Astrocyte of the spinal cord (primary cell): ENCODE measurements at regions not wholly inside any gene's neighbourhood (a gene's known extent, or its start where the extent isn't known, plus 50 kb on each side); places are given as distances from the start of the nearest gene placed in this dataset.
A peak's percentile ranks its signal among the peaks of the same experiment; 100 is the strongest.

Experiments
- DNase-seq: peaks from one replicate; pipeline ENCODE4 v3.0.0; 2011; ENCODE audit warnings: low read depth, low spot score
- H3K4me3 ChIP-seq: 2 replicates; pipeline ENCODE4 v1.5.1; 2011; ENCODE audit warnings: low read depth, mild to moderate bottlenecking, low read length, moderate library complexity
- in situ Hi-C: cut with HindIII; loops from 2 replicates; pipeline ENCODE4 v1.10.0; 2017; ENCODE audit warnings: low sequenced_read_pairs
- TF ChIP-seq, protein P1 (sequence below): IDR thresholded peaks from 2 replicates; pipeline ENCODE4 v1.5.1; 2012; ENCODE audit warnings: low read depth, mild to moderate bottlenecking, low read length, inconsistent platforms

DNA sequence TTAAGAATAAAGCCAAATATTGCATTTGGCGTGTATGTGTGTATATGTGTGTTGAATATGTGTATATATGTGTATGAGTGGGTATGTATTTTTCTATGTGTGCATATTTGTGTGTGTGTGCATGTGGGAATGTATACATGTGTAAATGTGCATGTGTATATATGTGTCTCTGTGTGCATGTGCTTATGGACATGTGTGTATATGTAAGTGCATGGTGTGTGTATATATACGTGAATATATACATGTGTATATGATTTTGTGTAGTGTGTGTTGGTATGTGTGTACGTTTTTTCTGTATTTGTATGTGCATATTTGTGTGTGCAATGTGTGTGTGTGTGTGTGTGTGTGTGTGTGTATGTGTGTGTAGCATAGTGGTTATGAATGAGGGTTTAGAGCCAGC lies 1021.0 kb downstream of the AACS start:
- no peak for DNase-seq
- H3K4me3 ChIP-seq, result no peak overlapping the region
- TF ChIP-seq, protein P1, sequence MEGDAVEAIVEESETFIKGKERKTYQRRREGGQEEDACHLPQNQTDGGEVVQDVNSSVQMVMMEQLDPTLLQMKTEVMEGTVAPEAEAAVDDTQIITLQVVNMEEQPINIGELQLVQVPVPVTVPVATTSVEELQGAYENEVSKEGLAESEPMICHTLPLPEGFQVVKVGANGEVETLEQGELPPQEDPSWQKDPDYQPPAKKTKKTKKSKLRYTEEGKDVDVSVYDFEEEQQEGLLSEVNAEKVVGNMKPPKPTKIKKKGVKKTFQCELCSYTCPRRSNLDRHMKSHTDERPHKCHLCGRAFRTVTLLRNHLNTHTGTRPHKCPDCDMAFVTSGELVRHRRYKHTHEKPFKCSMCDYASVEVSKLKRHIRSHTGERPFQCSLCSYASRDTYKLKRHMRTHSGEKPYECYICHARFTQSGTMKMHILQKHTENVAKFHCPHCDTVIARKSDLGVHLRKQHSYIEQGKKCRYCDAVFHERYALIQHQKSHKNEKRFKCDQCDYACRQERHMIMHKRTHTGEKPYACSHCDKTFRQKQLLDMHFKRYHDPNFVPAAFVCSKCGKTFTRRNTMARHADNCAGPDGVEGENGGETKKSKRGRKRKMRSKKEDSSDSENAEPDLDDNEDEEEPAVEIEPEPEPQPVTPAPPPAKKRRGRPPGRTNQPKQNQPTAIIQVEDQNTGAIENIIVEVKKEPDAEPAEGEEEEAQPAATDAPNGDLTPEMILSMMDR, result no peak
- in situ Hi-C loops, result no loop called here

DNA sequence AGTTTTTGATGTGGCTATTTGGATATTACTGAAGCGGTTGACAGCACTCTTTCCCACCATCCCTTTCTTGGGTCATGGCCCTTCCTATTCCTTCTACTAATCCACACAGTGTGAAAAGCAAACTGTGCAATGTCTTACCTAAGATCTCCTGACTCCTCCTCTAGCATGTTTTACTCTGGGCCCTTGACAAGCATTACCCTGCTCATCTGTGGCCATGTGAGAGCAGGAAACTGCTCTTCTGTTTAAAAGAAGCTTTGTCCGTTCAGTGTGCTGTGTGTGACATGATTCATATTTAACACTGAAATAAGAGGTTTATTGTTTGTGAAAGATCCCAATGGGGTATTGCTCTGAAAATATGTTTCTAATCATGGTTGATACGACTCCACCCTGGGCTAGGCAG lies 1022.5 kb downstream of the AACS start:
- in situ Hi-C loops, result no loop called here
- TF ChIP-seq, protein P1, result no peak
- DNase-seq, result no peak
- H3K4me3 ChIP-seq, result no peak overlapping the region

DNA sequence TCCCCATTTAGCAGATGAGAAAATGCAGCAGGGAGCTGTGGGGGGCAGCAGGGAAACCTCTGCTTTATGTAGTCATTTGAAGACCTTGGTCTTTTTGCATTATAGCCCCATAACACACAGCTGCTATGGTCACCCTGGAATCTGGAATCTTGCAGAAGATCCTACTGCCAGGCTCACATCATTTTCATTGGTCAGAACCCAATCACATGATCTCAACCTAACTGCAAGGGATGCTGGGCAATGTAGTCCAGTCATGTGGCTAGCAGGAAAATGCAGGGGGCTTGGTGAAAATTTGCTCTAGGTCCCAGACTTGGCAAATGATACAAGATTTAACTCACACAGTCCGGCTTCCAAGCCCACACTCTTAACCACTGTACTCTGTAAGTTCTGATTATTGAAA lies 1028.7 kb downstream of the AACS start:
- TF ChIP-seq, protein P1, result no peak
- in situ Hi-C loops, result no loop called here
- DNase-seq, result peak; percentile 46
- H3K4me3 ChIP-seq, result no peak overlapping the region

DNA sequence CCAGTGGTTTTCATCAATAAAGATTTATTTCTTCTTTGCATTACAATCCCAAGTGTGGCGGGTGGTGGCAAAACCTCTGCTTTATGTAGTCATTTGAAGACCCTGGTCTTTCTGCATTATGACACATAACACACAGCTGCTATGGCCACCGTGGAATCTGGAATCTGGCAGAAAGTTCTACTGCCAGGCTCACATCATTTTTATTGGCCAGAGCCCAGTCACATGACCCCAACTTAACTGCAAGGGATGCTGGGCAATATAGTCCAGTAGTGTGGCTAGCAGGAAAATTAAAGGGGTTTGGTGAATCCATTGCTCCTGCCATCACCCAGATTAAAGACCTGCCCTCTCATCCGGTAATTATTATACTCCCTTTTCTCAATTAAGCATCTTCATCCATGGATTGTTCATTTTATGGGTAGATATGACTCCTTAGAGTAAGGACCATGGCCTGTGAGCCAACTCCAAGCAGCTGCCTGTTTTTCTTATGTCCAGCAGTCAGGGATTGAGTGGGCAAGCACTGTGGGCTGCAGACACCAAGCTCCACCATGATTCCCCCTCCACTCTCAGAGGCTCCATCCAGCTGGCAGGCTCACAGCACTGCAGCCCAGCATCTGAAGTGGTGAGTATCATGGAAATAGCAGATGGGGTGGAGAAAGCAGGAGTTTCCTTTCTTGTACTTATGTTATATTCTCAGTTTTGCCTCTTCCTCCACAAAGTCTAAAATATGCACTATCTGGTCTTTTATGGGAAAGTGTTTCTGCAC lies 1030.7 kb downstream of the AACS start:
- in situ Hi-C loops, result no loop called here
- TF ChIP-seq, protein P1, result no peak

DNA sequence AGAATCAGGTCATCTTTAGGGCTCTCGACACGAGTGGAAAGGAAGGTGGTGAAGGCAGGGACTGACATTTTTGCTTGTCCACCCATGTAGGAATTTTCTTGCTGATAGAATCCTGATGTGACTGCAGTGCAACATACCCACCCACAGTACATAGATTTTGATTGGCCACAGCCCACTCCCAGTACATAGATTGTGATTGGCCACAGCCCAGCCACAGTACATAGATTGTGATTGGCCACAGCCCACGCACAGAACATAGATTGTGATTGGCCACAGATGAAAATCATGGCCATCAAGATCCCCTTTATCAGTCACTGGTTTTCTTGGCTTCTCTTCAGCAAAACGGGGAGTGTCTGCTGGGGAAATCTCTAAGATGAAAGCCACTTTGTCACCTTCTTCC lies 1041.5 kb downstream of the AACS start:
- in situ Hi-C loops, result no loop called here
- H3K4me3 ChIP-seq, result no peak overlapping the region
- no peak for DNase-seq
- TF ChIP-seq, protein P1, result no peak

More for the DNA sequence above, 1030.7 kb downstream of the AACS start:
- no peak overlapping the region for H3K4me3 ChIP-seq
- no peak for DNase-seq

DNA sequence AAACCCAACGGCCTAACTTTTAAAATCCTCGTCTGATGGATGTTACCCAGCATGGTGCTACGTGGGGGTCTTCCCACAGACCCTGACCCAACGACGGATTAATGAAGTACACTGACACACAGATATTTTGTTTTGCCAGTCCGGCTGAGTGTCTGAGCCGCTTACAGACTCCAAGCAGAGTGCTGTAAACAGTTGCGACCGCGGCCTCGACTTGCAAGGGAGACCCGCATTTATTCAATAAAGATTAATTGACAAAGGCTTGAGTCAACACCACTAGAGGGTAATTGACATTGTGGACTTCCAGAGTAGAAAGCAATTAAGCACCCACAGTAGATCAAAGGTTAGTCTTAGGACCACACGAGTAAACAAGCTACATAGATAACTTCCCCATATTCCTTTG lies 1042.4 kb downstream of the AACS start:
- no peak for DNase-seq
- H3K4me3 ChIP-seq, result no peak overlapping the region
- in situ Hi-C loops, result no loop called here
- TF ChIP-seq, protein P1, result no peak
